Activated T-cell treated with anti-CD3 and anti-CD28 coated beads, Interleukin-2, amount 50 U/mL, for 72 hours (primary cell): ENCODE measurements at regions not wholly inside any gene's neighbourhood (a gene's known extent, or its start where the extent isn't known, plus 50 kb on each side); places are given as distances from the start of the nearest gene placed in this dataset.

Experiments
- ATAC-seq, 2 donors: fragments of 150-1000 bp; cut with Tn5 transposase; replicated peaks in 1 of 2; 2 replicates each; pipeline ENCODE4 v1.10.0; 2021; ENCODE audit warnings: moderate library complexity in 2 of 2, mild to moderate bottlenecking in 1 of 2
- DNase-seq, 2 donors: peaks; one replicate each; pipeline ENCODE4 v3.0.0; 2021 to 2022; ENCODE audit warnings: mixed read lengths in 1 of 2
- H3K27ac Mint-ChIP-seq: one replicate; pipeline ENCODE4 v1.8.0; 2022; ENCODE audit warnings: mild to moderate bottlenecking, moderate library complexity, mixed read lengths
- H3K27me3 Mint-ChIP-seq: one replicate; pipeline ENCODE4 v1.8.0; 2022; ENCODE audit warnings: low read depth, mixed read lengths
- H3K36me3 Mint-ChIP-seq, 2 donors: one replicate each; pipeline ENCODE4 v1.8.0; 2022; ENCODE audit warnings: mixed read lengths in 2 of 2, mild to moderate bottlenecking in 1 of 2; ENCODE audit not compliant: insufficient read depth in 2 of 2
- H3K4me1 Mint-ChIP-seq: one replicate; pipeline ENCODE4 v1.8.0; 2022; ENCODE audit warnings: low read depth, mixed read lengths
- H3K4me3 Mint-ChIP-seq, 2 donors: one replicate each; pipeline ENCODE4 v1.8.0; 2022; ENCODE audit warnings: mild to moderate bottlenecking in 2 of 2, mixed read lengths in 2 of 2, moderate library complexity in 2 of 2
- H3K9me3 Mint-ChIP-seq, 2 donors: one replicate each; pipeline ENCODE4 v1.8.0; 2022; ENCODE audit warnings: mixed read lengths in 2 of 2

DNA sequence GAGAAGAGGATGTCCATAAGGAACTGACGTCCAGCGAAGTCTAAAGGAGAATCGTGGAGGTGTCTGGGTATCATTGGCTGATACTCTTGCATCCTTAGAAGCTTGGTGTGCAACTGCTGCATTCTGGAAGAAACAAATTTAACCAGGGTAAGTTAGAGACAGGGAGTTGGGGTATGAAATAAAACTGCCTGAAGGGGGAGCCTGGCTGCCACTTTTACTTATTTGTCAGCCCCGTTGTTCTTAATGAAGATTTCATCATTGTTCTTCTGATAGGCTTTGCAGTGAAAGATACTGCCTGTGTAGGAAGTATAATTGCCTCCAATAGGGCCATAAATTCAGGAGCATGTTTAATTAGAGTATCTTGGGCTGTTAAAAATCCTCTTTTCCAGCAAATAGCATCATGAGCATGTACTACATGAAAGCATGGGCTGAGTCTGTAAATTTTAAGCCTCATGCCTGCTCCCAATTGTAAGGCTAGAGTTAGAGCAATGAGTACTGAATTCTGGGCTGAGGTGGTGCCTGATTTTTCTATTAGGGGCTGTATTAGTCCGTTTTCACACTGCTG, 1264.5 kb upstream of the ACO1 start:
- ATAC-seq: peak; percentile 56 to 75
- H3K27ac Mint-ChIP-seq: no peak overlapping the region
- H3K4me3 Mint-ChIP-seq: no peak overlapping the region
- H3K9me3 Mint-ChIP-seq: peaks cover 14 to 16% of the 10 kb centered on the region in 2 donors
- peak; percentile 19 to 22 for DNase-seq
- H3K27me3 Mint-ChIP-seq: no peaks in the 10 kb centered on the region
- H3K36me3 Mint-ChIP-seq: peaks cover 3 to 5% of the 10 kb centered on the region in 2 donors
- peaks cover 8% of the 10 kb centered on the region for H3K4me1 Mint-ChIP-seq

DNA sequence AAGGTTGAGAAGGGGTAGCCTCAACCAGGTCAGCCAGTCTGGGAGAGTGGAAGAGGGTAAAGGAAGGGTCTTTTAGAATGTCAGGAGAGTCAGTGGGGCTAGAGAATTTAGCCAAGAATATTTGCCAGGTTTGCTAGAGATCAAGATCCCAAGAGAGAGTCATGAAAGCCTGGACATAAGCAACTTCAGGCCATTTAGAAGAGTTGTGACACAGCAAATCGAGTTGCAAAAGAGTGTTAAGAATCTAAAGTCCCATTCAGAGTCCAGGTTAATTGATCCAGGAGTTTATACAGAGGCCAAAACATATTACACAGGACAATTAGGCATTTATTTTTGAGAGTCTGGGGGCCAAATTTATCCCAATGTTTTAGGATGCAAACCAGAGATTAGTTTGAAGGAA, 1260.1 kb upstream of the ACO1 start:
- Mint-ChIP-seq H3K27me3 (no peaks in the 10 kb centered on the region), H3K9me3 (peaks cover 14% of the 10 kb centered on the region in 2 donors), H3K4me3 (no peak overlapping the region), H3K27ac (no peak overlapping the region), H3K4me1 (peaks cover 8% of the 10 kb centered on the region), H3K36me3 (peaks cover 3 to 5% of the 10 kb centered on the region in 2 donors)
- DNase-seq (no peak), ATAC-seq (no peak)

DNA sequence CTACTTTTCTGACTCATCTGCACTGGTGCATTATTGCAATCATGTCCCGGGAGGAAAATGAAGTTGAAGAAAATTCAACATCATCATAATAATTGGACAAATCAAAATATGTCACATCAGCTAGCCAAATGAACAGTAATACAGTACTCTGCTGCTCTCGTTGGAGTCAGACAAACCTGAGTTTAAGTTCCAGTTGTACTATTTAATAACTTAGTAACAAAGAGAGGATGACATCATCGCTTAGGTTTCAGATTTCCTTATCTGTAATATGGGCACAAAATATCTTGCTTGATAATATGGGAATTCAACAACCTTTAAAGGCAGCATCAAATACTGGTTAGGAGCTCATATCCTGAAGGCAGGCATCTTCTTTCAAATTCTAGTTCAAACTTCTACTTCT, 1248.9 kb upstream of the ACO1 start:
- no peak for ATAC-seq
- H3K27me3 Mint-ChIP-seq: no peaks in the 10 kb centered on the region
- no peaks in the 10 kb centered on the region for H3K36me3 Mint-ChIP-seq
- H3K27ac Mint-ChIP-seq: no peak overlapping the region
- peaks cover 0 to 4% of the 10 kb centered on the region in 2 donors for H3K9me3 Mint-ChIP-seq
- peaks cover 4% of the 10 kb centered on the region for H3K4me1 Mint-ChIP-seq
- no peak for DNase-seq
- H3K4me3 Mint-ChIP-seq: no peak overlapping the region

DNA sequence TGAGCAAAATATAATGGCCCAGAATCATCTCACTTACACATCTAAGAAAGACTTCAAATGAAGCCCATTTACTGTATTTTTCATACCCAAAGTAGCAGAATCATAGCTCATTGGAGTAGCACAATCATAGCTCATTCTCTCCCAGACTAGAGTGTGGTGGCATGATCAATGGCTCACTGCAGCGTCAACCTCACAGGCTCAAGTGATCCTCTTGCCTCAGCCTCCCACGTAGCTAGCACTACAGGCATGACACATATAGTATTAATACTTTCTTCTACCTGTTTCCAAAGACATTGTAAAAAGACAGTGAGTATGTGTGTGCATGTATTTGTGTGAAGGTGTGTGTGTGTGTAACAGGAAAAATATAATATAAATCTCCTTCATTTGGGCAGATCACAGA, 1247.9 kb upstream of the ACO1 start:
- DNase-seq: no peak
- Mint-ChIP-seq H3K4me3 (no peak overlapping the region), H3K27ac (no peak overlapping the region), H3K36me3 (no peaks in the 10 kb centered on the region), H3K27me3 (no peaks in the 10 kb centered on the region), H3K9me3 (peaks cover 0 to 4% of the 10 kb centered on the region in 2 donors), H3K4me1 (peaks cover 5% of the 10 kb centered on the region)
- ATAC-seq: no peak

DNA sequence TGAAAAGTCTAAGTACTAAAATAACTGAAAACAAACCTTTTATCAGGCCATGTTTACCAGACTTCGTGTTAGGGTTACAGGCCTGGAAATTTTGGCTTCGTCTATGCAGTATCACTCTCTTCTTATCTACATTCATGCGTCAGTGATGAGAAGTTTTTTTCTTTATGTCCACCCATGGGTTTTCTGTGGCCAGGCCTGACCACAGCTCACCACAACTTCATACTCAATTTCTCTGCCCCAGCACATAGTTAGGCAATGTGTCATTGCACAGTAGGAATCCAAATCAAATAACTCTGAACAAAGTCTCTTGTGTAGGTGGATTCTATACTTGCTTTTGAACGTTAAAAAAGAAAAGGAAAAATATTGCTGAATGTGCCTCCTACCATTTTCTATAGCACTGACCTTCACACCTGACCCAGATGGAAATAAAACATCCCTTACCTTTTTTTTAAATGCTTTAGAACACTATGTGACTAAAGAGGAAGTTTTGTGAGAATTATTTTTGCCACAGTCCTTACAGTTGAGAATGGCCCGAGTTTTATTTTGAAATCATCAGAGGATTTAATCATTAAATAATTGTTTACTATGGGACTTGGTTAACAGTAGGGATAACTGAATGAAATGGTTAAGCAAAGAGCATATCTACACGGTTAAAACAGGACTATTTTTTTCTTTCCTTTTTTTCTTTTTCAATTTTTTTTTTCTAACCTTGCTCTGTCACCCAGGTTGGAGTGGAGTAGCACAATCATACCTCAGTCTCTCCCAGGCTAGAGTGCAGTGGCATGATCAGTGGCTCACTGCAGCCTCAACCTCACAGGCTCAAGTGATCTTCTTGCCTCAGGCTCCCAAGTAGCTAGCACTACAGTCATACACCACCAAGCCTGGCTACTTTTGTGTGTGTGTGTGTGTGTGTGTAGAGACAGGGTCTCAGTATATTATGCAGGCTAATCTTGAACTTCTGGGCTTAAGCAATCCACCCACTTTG, 1247.0 kb upstream of the ACO1 start:
- DNase-seq: no peak
- H3K27ac Mint-ChIP-seq: no peak overlapping the region
- ATAC-seq: peak in 1 of 2 donors; percentile 17

DNA sequence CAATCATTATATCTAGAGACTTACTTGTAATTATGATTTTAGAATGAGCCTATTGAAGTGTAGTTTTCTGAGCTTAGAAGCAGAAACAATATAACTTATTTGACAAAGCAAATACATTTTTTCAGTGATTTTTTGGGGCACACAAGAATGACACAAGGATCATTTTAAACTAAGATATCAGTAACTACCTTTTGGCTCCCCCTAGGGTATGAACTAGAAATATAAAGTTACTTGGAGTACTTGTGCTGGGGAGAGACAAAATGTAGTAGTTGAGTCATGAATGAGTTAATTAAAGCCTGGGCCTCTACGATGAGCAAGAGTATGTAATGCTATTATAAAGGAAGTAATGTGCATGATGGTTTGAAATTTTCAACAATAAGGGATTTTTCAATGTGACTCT, 1244.1 kb upstream of the ACO1 start:
- Mint-ChIP-seq H3K9me3 (no peaks in the 10 kb centered on the region), H3K36me3 (no peaks in the 10 kb centered on the region), H3K27ac (no peak overlapping the region), H3K27me3 (no peaks in the 10 kb centered on the region), H3K4me1 (peaks cover 5% of the 10 kb centered on the region), H3K4me3 (no peak overlapping the region)
- ATAC-seq (no peak), DNase-seq (no peak)

More for the DNA sequence above, 1247.0 kb upstream of the ACO1 start:
- Mint-ChIP-seq H3K4me1 (peaks cover 5% of the 10 kb centered on the region), H3K4me3 (no peak overlapping the region), H3K27me3 (no peaks in the 10 kb centered on the region), H3K36me3 (no peaks in the 10 kb centered on the region), H3K9me3 (peaks cover 0 to 3% of the 10 kb centered on the region in 2 donors)

DNA sequence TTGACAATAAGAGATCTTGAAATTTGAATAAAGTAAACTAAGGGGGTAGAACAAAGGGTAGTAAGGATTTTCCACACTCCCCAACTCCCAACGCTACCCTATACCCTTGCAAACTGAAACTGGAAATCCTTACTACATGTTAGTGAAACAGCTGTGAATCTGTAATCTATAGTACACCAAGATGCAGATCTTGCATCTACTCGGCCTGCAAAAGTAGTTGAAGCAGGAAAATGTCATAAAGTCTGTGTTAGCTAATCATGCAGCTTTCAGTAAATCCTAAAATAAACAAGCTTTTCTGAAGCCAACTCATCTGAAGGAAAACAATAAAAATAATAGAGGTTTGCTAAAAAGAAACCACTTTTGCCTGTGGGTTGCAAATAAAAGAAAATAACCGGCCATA, 1242.0 kb upstream of the ACO1 start:
- Mint-ChIP-seq H3K27me3 (no peaks in the 10 kb centered on the region), H3K36me3 (no peaks in the 10 kb centered on the region), H3K9me3 (no peaks in the 10 kb centered on the region), H3K4me1 (peaks cover 5% of the 10 kb centered on the region), H3K4me3 (no peak overlapping the region), H3K27ac (no peak overlapping the region)
- ATAC-seq (no peak), DNase-seq (no peak)

DNA sequence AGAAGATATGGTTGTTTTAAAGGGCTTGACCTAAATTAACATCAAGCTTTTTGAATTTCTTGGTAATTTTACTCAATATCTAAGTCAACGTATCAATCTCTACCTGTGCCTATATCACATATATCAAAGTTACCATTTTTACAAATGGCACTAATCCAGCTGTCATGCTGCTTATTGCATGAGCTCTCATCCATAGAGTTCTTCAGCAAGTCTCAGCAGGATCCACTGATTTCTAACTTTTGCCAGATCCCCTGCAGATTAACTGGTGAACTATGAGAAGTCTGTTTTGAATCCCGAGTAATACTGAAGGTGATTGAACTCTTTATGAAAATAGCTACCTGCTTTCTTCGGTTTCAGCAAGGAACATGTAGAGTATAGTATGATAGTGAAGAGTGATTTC, 1239.8 kb upstream of the ACO1 start:
- Mint-ChIP-seq H3K9me3 (no peaks in the 10 kb centered on the region), H3K27ac (no peak overlapping the region), H3K36me3 (no peaks in the 10 kb centered on the region), H3K4me3 (no peak overlapping the region), H3K27me3 (no peaks in the 10 kb centered on the region), H3K4me1 (peaks cover 5% of the 10 kb centered on the region)
- ATAC-seq (no peak), DNase-seq (no peak)

DNA sequence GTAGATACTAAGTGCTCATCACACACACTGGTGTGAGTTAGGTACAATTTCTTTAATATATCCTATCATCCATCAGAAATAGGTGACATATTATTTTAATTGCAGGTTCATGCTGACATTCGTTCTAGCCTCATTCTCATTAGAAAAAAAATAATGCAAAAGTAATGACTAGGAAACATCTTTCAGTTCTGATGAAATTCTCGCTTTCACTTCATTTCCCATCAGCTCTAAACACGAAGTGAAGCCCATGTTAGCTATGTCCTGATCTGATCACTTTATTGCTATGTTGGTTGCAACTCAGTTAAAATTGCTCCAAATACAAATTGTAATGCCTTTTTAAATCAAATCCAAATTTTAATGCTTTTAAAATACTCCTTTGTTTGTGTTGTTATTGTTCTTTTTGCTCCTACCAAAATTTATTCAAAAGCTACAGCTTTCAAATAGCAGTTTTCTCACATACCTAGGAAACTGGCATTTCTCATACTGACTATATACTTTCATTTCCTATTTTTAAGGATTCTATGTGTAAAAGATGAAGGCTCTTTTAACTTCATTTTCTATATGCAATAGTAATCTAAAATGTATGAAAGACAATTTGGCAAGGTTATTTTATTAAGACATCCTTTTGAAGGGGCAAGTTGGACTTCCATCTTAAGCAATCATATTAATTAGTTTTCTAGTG, 1237.8 kb upstream of the ACO1 start:
- Mint-ChIP-seq H3K4me3 (no peak overlapping the region), H3K36me3 (no peaks in the 10 kb centered on the region), H3K27me3 (no peaks in the 10 kb centered on the region), H3K4me1 (no peaks in the 10 kb centered on the region), H3K27ac (no peak overlapping the region), H3K9me3 (no peaks in the 10 kb centered on the region)
- no peak for DNase-seq
- ATAC-seq: no peak

DNA sequence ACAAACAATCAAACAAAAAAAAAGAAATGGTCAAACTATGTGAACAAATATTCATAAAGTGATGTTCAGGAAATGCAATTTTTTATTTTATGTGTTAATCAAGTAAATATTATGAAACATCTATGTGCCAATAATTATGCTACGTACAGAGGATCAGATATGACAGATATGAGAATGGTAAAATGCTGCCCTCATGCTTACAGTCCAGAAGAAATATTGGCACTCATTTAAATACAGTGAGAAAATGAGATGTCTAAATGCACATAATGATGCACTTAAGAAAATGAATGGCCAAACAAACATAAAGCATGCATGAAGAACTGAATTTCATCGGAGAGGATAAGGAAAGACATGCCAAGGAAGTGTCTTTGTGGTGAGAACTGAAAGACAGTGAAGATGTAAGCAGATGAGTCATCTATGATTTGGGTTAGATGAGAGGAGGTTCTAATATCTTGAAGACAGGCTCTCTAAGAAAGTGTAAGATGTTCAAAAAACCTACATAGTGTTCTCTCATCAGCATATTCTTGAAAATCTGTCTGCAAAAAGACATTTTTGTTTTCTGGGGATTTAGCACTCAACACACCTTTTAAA, 1231.1 kb upstream of the ACO1 start:
- no peaks in the 10 kb centered on the region for H3K27me3 Mint-ChIP-seq
- DNase-seq: no peak
- no peak overlapping the region for H3K4me3 Mint-ChIP-seq
- peak in 1 of 2 donors; percentile 32 for ATAC-seq
- H3K9me3 Mint-ChIP-seq: peaks cover 2 to 8% of the 10 kb centered on the region in 2 donors
- no peaks in the 10 kb centered on the region for H3K36me3 Mint-ChIP-seq
- H3K27ac Mint-ChIP-seq: no peak overlapping the region
- peaks cover 9% of the 10 kb centered on the region for H3K4me1 Mint-ChIP-seq

DNA sequence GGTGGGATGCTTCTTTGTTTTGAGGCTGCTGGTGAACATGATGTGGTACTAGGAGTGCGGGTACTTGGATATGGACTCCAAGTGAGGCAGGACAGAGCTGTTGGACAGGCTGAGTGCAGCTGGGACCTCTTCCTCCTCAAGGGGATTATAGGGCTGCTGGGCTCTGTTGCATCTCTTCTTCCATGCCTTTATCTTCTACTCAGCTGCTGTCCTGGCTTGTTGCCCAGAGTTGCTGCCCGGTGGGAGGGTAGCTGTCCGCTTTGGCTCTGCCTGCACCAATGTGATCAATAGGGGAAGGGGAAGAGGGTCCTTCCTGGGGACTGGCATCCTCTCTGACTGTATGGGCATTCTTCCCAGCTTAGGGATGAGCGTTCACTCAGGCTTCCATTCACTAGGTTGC, 1217.9 kb upstream of the ACO1 start:
- Mint-ChIP-seq H3K36me3 (no peaks in the 10 kb centered on the region), H3K4me1 (no peaks in the 10 kb centered on the region), H3K27me3 (no peaks in the 10 kb centered on the region), H3K27ac (no peak overlapping the region), H3K4me3 (no peak overlapping the region), H3K9me3 (peaks cover 0 to 4% of the 10 kb centered on the region in 2 donors)
- ATAC-seq (no peak), DNase-seq (no peak)

DNA sequence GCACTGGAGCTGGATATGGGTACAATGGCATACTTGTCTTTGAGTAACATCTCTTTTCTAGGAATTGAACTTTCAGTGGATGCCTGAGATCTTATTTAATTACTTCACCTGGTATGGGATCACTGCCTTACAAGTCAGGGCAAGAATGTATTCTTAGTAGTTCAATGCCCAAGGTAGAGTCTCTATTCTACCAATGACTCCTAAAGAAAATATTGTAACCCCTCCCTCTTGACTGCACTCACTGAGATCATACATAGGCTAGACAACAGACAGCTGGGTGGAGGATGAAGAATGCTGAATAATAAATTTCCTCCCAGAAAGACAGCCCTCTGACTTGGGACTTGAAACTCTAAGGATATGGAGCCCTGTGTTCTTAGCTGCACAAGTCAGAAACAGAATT, 1216.3 kb upstream of the ACO1 start:
- Mint-ChIP-seq H3K9me3 (peaks cover 0 to 4% of the 10 kb centered on the region in 2 donors), H3K4me1 (no peaks in the 10 kb centered on the region), H3K36me3 (no peaks in the 10 kb centered on the region), H3K27me3 (no peaks in the 10 kb centered on the region), H3K4me3 (no peak overlapping the region), H3K27ac (no peak overlapping the region)
- ATAC-seq (no peak), DNase-seq (no peak)

DNA sequence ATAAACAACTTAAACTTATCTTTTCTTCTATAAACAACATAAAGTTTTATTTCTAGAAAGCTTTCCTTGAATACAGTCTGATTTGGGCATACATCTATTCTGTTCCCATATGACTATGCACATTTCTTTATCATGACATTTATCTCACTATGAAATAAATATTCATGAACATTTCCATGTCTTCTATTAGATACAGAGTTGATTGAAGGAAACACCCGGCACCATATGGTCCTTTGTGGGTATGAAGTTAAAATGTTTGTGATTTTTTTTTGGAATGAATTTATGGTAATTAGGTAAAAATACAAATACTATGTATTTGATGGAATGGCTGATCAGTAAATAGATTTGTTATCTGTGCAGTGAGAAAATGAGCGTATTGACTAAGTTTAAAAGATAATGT, 1209.8 kb upstream of the ACO1 start:
- ATAC-seq (no peak), DNase-seq (no peak)
- H3K36me3 Mint-ChIP-seq: no peaks in the 10 kb centered on the region
- no peaks in the 10 kb centered on the region for H3K4me1 Mint-ChIP-seq
- H3K27ac Mint-ChIP-seq: no peak overlapping the region
- no peak overlapping the region for H3K4me3 Mint-ChIP-seq
- H3K27me3 Mint-ChIP-seq: no peaks in the 10 kb centered on the region
- peaks cover 0 to 2% of the 10 kb centered on the region in 2 donors for H3K9me3 Mint-ChIP-seq
